GM21381 (cell line): ENCODE measurements at regions not wholly inside any gene's neighbourhood (a gene's known extent, or its start where the extent isn't known, plus 50 kb on each side); places are given as distances from the start of the nearest gene placed in this dataset.

Source experiments
- ATAC-seq: cut with Tn5 transposase; IDR thresholded peaks from one replicate; pipeline ENCODE4 v1.9.1; 2021; ENCODE audit warnings: mild to moderate bottlenecking, moderate library complexity; ENCODE audit not compliant: unreplicated experiment

- ATAC-seq, result no peak
Observed at GRCh38 chr12:86333955-86334522, 77.8 kb upstream of the MGAT4C start.

- no peak for ATAC-seq
Observed at GRCh38 chr12:86331457-86331856, 75.3 kb upstream of the MGAT4C start.

DNA sequence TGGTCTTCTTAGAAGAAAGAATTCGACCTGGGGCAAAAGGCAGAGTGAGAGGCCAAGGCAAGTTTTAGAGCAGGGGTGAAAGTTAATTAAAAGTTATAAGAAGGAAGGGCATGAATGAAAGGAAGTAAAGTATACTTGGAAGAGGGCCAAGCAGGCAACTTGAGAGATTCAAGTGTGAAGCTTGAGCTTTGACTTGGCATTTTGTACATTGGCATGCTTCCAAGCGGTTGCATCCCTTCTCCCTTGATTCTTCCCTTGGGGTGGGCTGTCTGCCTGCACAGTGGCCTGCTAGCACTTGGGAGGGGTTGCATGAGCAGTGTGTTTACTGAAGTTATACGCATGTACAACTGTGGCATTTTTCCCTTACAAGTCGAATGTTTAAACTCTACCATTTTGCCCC lies 74.8 kb upstream of the MGAT4C start:
- no peak for ATAC-seq

- no peak for ATAC-seq
Observed at GRCh38 chr12:86312232-86312631, 56.0 kb upstream of the MGAT4C start.
